GM23338 (cell line): ENCODE measurements at regions not wholly inside any gene's neighbourhood (a gene's known extent, or its start where the extent isn't known, plus 50 kb on each side); places are given as distances from the start of the nearest gene placed in this dataset.

Experiments used
- ATAC-seq: fragments of 200-7000 bp; cut with Tn5 transposase; 3 replicates; pipeline ENCODE4 v1.9.1; 2020
- DNase-seq: peaks from one replicate; pipeline ENCODE4 v3.0.0-alpha.2; 2015; ENCODE audit warnings: low spot score
- H2AFZ ChIP-seq: fragments of 200-600 bp; sonication (generic); 2 replicates; pipeline ENCODE4 v1.8.0; 2016; ENCODE audit warnings: antibody characterized with exemption, mild to moderate bottlenecking, moderate library complexity
- H3F3A ChIP-seq: fragments of 200-600 bp; sonication (generic); replicated peaks from 2 replicates; pipeline ENCODE4 v1.8.0; 2017; ENCODE audit warnings: antibody characterized with exemption, mixed run types, low read depth
- H3K27ac ChIP-seq: fragments of 200-600 bp; sonication (generic); 2 replicates; pipeline ENCODE4 v1.6.1; 2016; ENCODE audit warnings: low read depth
- H3K27me3 ChIP-seq: fragments of 200-600 bp; sonication (generic); 2 replicates; pipeline ENCODE4 v1.8.0; 2016; ENCODE audit warnings: mild to moderate bottlenecking, mixed run types, moderate library complexity; ENCODE audit not compliant: insufficient read depth
- H3K36me3 ChIP-seq: fragments of 200-600 bp; sonication (generic); 2 replicates; pipeline ENCODE4 v1.8.0; 2016; ENCODE audit warnings: mild to moderate bottlenecking; ENCODE audit not compliant: insufficient read depth
- H3K4me1 ChIP-seq: fragments of 200-600 bp; sonication (generic); 2 replicates; pipeline ENCODE4 v1.8.0; 2016; ENCODE audit warnings: mild to moderate bottlenecking, moderate library complexity; ENCODE audit not compliant: insufficient read depth
- H3K4me2 ChIP-seq: fragments of 200-600 bp; sonication (generic); 2 replicates; pipeline ENCODE4 v1.7.1; 2017; ENCODE audit warnings: mixed run types
- H3K4me3 ChIP-seq: fragments of 200-600 bp; sonication (generic); 2 replicates; pipeline ENCODE4 v1.6.1; 2016; ENCODE audit warnings: mixed run types
- H3K79me2 ChIP-seq: fragments of 200-600 bp; sonication (generic); replicated peaks from 2 replicates; pipeline ENCODE4 v1.8.0; 2017; ENCODE audit warnings: mild to moderate bottlenecking; ENCODE audit not compliant: insufficient read depth
- H3K9me2 ChIP-seq: fragments of 200-600 bp; sonication (generic); 2 replicates; pipeline ENCODE4 v1.8.0; 2017; ENCODE audit not compliant: insufficient read depth
- H4K20me1 ChIP-seq: fragments of 200-600 bp; sonication (generic); replicated peaks from 2 replicates; pipeline ENCODE4 v1.8.0; 2017; ENCODE audit warnings: mild to moderate bottlenecking; ENCODE audit not compliant: insufficient read depth
- H3K27ac Mint-ChIP-seq: 2 replicates; pipeline ENCODE4 v1.8.0; 2020; ENCODE audit warnings: inconsistent platforms, mild to moderate bottlenecking, moderate library complexity, mixed read lengths
- H3K27me3 Mint-ChIP-seq: 3 replicates; pipeline ENCODE4 v1.8.0; 2022; ENCODE audit warnings: low read depth, mild to moderate bottlenecking, moderate library complexity, mixed read lengths, inconsistent platforms; ENCODE audit not compliant: insufficient read depth, poor library complexity
- H3K36me3 Mint-ChIP-seq: 3 replicates; pipeline ENCODE4 v1.8.0; 2021; ENCODE audit warnings: low read depth, mild to moderate bottlenecking, inconsistent platforms, moderate library complexity, mixed read lengths
- H3K4me1 Mint-ChIP-seq: 3 replicates; pipeline ENCODE4 v1.8.0; 2020; ENCODE audit warnings: mild to moderate bottlenecking, inconsistent platforms, mixed read lengths
- H3K4me3 Mint-ChIP-seq: 3 replicates; pipeline ENCODE4 v1.8.0; 2021; ENCODE audit warnings: moderate library complexity, mild to moderate bottlenecking, inconsistent platforms, mixed read lengths
- H3K9me3 Mint-ChIP-seq: 3 replicates; pipeline ENCODE4 v1.8.0; 2020; ENCODE audit warnings: moderate library complexity, mild to moderate bottlenecking, inconsistent platforms, mixed read lengths
- CREB1 ChIP-seq: fragments of 250-450 bp; sonication (Bioruptor Pico); IDR thresholded peaks from 2 replicates; pipeline ENCODE4 v1.5.0; 2020; ENCODE audit warnings: low read depth, mild to moderate bottlenecking, moderate library complexity
- CTCF ChIP-seq, 2 experiments: fragments of 200-600 bp in 1 of 2; sonication (generic) in 1 of 2; conservative IDR thresholded peaks; 2 replicates each; pipeline versions ENCODE4 v1.5.1 to v1.6.1; 2016 to 2017; ENCODE audit warnings: antibody characterized with exemption in 2 of 2, low read depth in 2 of 2, mild to moderate bottlenecking in 2 of 2, moderate library complexity in 1 of 2
- ETS1 ChIP-seq: IDR thresholded peaks from 2 replicates; pipeline ENCODE4 v1.6.1; 2016; ENCODE audit warnings: antibody characterized with exemption
- EZH2 ChIP-seq: fragments of 200-600 bp; sonication (generic); IDR thresholded peaks from one replicate; pipeline ENCODE4 v1.8.0; 2017; ENCODE audit warnings: antibody characterized with exemption, mild to moderate bottlenecking, low read depth; ENCODE audit not compliant: unreplicated experiment
- EZH2phosphoT487 ChIP-seq: fragments of 200-600 bp; sonication (generic); IDR thresholded peaks from one replicate; pipeline ENCODE4 v1.8.1; 2018; ENCODE audit warnings: antibody characterized with exemption; ENCODE audit not compliant: unreplicated experiment
- JUNB ChIP-seq: IDR thresholded peaks from one replicate; pipeline ENCODE4 v1.6.1; 2016; ENCODE audit warnings: antibody characterized with exemption; ENCODE audit not compliant: unreplicated experiment
- REST ChIP-seq: IDR thresholded peaks from one replicate; pipeline ENCODE4 v1.6.1; 2018; ENCODE audit warnings: antibody characterized with exemption; ENCODE audit not compliant: unreplicated experiment

GRCh38 chr17:33664116-33664840 is 371.2 kb upstream of the ASIC2 start:
- Histone ChIP-seq H3K27ac (no peak overlapping the region), H3K4me2 (no peak overlapping the region), H2AFZ (no peak overlapping the region), H3K4me1 (no peaks in the 10 kb centered on the region), H3K36me3 (no peaks in the 10 kb centered on the region), H3K27me3 (no peaks in the 10 kb centered on the region), H3K79me2 (no peaks in the 10 kb centered on the region), H3K9me2 (no peaks in the 10 kb centered on the region), H3F3A (no peaks in the 10 kb centered on the region), H4K20me1 (no peaks in the 10 kb centered on the region), H3K4me3 (no peak overlapping the region)
- Mint-ChIP-seq H3K36me3 (no peaks in the 10 kb centered on the region), H3K4me3 (no peak overlapping the region), H3K27ac (no peak overlapping the region), H3K27me3 (no peaks in the 10 kb centered on the region), H3K4me1 (no peaks in the 10 kb centered on the region), H3K9me3 (no peaks in the 10 kb centered on the region)
- TF ChIP-seq EZH2 (no peak), ETS1 (no peak), CTCF (conservative IDR thresholded peaks at IDR 0.05; ENCODE audit: low read depth in 2 of 2) (no peak), EZH2phosphoT487 (no peak), REST (no peak), JUNB (no peak)
- no peak for ATAC-seq
- no peak for DNase-seq

GRCh38 chr17:33667052-33667509 is 374.0 kb upstream of the ASIC2 start:
- H3K27me3 ChIP-seq, result no peaks in the 10 kb centered on the region
- no peaks in the 10 kb centered on the region for H3K27me3 Mint-ChIP-seq
- no peak for TF ChIP-seq CREB1 (CRISPR knock-in tag)
- no peak overlapping the region for H3K4me3 ChIP-seq
- no peaks in the 10 kb centered on the region for H3K9me3 Mint-ChIP-seq
- H3K4me1 Mint-ChIP-seq, result no peaks in the 10 kb centered on the region; the same call in 2 of the 3 replicates
- no peak overlapping the region for H2AFZ ChIP-seq
- H3K4me2 ChIP-seq, result no peak overlapping the region
- no peak overlapping the region for H3K27ac ChIP-seq
- H3K79me2 ChIP-seq, result no peaks in the 10 kb centered on the region
- ATAC-seq, result no peak
- no peaks in the 10 kb centered on the region for H3K4me1 ChIP-seq
- H4K20me1 ChIP-seq, result no peaks in the 10 kb centered on the region
- no peaks in the 10 kb centered on the region for H3F3A ChIP-seq
- DNase-seq, result no peak
- no peaks in the 10 kb centered on the region for H3K36me3 Mint-ChIP-seq
- no peaks in the 10 kb centered on the region for H3K36me3 ChIP-seq
- H3K27ac Mint-ChIP-seq, result no peak overlapping the region
- no peak overlapping the region for H3K4me3 Mint-ChIP-seq
- no peaks in the 10 kb centered on the region for H3K9me2 ChIP-seq
